ENCODE measurements at regions not wholly inside any gene's neighbourhood (a gene's known extent, or its start where the extent isn't known, plus 50 kb on each side); places are given as distances from the start of the nearest gene placed in this dataset.

DNA sequence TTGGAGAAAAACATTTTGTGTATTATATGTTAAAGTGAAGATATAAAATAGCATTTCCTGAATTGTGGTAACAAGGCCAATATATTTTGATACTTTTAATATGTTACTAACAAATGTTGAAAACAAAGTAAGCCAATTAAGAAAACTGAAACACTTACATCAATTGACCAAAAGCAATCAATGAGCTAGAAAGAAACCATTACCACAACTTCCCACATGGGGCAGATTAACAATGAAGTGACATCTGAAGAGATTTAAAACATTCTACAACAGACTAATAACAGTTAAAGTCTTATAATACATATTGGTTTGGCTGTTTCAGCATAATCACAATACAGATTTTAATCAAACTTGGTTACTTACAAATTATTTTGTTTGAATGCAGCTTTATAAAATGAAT, 282.4 kb upstream of the NETO1 start:
- Mint-ChIP-seq H3K9me3 (no peaks in the 10 kb centered on the region), H3K36me3 (no peaks in the 10 kb centered on the region), H3K4me3 (no peak overlapping the region), H3K27ac (no peak overlapping the region), H3K27me3 (no peaks in the 10 kb centered on the region), H3K4me1 (ENCODE audit: unreplicated experiment) (no peaks in the 10 kb centered on the region)
- no peak for DNase-seq (ENCODE audit: extremely low spot score, unreplicated experiment)
- TF ChIP-seq, protein P1, sequence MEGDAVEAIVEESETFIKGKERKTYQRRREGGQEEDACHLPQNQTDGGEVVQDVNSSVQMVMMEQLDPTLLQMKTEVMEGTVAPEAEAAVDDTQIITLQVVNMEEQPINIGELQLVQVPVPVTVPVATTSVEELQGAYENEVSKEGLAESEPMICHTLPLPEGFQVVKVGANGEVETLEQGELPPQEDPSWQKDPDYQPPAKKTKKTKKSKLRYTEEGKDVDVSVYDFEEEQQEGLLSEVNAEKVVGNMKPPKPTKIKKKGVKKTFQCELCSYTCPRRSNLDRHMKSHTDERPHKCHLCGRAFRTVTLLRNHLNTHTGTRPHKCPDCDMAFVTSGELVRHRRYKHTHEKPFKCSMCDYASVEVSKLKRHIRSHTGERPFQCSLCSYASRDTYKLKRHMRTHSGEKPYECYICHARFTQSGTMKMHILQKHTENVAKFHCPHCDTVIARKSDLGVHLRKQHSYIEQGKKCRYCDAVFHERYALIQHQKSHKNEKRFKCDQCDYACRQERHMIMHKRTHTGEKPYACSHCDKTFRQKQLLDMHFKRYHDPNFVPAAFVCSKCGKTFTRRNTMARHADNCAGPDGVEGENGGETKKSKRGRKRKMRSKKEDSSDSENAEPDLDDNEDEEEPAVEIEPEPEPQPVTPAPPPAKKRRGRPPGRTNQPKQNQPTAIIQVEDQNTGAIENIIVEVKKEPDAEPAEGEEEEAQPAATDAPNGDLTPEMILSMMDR (conservative IDR thresholded peaks at IDR 0.05): no peak

DNA sequence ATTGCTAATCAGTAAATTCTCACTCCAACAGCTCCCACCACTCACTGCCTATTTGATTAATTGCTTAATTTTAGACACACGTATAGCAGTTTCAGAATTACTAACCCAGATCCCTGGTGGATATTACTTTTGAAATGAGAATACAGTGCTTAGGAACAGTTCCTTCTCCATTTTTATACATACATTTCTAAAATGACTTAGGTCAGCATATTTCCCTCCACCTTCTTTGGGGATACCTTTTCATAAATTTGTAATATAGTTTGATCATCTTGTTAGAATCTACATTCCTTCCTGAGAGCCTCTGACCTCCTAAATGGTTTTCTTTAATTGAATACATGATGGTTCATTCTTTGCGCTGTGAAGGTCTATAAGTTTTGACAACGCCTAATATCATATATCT, 279.8 kb upstream of the NETO1 start:
- H3K27ac Mint-ChIP-seq: no peak overlapping the region
- H3K36me3 Mint-ChIP-seq: no peaks in the 10 kb centered on the region
- DNase-seq (ENCODE audit: extremely low spot score, unreplicated experiment): no peak
- H3K9me3 Mint-ChIP-seq: peaks cover 4% of the 10 kb centered on the region
- H3K4me3 Mint-ChIP-seq: no peak overlapping the region
- H3K27me3 Mint-ChIP-seq: no peaks in the 10 kb centered on the region
- TF ChIP-seq, protein P1 (conservative IDR thresholded peaks at IDR 0.05): no peak
- no peaks in the 10 kb centered on the region for H3K4me1 Mint-ChIP-seq (ENCODE audit: unreplicated experiment)

DNA sequence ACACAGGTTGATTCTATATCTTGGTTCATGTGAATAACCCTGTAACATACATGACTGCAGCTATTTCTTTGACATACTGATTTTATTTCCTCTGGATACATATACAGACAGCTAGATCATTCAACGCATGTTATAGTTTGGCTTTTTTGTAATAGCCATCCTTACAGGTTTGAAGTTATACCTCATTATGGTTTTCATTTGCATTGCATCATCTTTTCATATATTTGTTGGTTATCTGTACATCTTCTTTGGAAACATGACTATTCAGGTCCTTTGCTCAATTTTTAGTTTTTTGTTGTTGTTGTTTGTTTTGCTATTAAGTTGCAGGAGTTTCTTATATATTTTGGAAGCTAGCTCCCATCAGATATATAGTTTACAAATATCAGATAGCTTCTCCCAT, 276.2 kb upstream of the NETO1 start:
- Mint-ChIP-seq H3K4me1 (ENCODE audit: unreplicated experiment) (no peaks in the 10 kb centered on the region), H3K27ac (no peak overlapping the region), H3K36me3 (no peaks in the 10 kb centered on the region), H3K9me3 (peaks cover 4% of the 10 kb centered on the region), H3K4me3 (no peak overlapping the region), H3K27me3 (no peaks in the 10 kb centered on the region)
- TF ChIP-seq, protein P1 (conservative IDR thresholded peaks at IDR 0.05): no peak
- DNase-seq (ENCODE audit: extremely low spot score, unreplicated experiment): no peak

DNA sequence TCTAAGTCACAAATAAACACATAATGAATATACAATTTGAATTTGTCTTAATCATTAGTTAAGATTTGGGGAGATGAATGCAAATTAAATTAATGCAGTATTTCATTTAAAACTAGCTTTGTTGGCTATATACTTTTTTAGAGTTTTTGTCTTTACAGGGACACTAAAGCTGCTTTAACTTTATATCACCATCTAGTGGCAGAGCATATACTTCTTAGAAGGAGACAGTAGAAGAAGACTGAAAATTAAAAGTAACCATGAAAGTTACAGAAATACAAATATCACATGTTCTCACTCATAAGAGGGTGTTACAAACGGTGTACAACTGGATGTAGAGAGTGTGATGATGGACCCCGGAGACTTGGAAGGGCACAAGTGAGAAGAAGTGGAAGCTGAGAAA, 268.3 kb upstream of the NETO1 start:
- H3K9me3 Mint-ChIP-seq: no peaks in the 10 kb centered on the region
- DNase-seq (ENCODE audit: extremely low spot score, unreplicated experiment): no peak
- H3K4me1 Mint-ChIP-seq (ENCODE audit: unreplicated experiment): no peaks in the 10 kb centered on the region
- TF ChIP-seq, protein P1 (conservative IDR thresholded peaks at IDR 0.05): peak; percentile 62
- no peak overlapping the region for H3K27ac Mint-ChIP-seq
- H3K36me3 Mint-ChIP-seq: no peaks in the 10 kb centered on the region
- H3K4me3 Mint-ChIP-seq: no peak overlapping the region
- peaks cover 3% of the 10 kb centered on the region for H3K27me3 Mint-ChIP-seq

DNA sequence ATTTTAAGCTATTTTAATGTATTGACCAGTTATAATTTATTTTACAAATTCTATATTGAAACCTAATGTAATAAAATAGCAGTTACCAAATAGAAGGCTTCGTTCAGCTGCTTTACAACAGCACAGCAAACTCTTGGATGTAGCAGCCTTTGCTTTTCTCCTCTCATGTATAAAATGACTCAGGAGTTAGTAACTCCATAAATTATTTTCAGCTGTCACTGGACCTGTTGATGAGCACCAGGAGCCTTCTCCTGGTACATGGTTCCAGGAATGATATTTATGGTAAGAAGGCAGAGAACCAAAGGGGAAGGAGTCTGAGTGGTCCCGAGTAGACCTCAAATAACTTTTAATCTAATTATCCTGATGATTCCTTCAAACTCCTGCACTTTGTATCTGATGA, 256.4 kb upstream of the NETO1 start:
- TF ChIP-seq, protein P1 (conservative IDR thresholded peaks at IDR 0.05): no peak
- H3K4me1 Mint-ChIP-seq (ENCODE audit: unreplicated experiment): no peaks in the 10 kb centered on the region
- H3K36me3 Mint-ChIP-seq: no peaks in the 10 kb centered on the region
- H3K4me3 Mint-ChIP-seq: no peak overlapping the region
- H3K9me3 Mint-ChIP-seq: no peaks in the 10 kb centered on the region
- no peak overlapping the region for H3K27ac Mint-ChIP-seq
- no peaks in the 10 kb centered on the region for H3K27me3 Mint-ChIP-seq
- DNase-seq (ENCODE audit: extremely low spot score, unreplicated experiment): no peak

DNA sequence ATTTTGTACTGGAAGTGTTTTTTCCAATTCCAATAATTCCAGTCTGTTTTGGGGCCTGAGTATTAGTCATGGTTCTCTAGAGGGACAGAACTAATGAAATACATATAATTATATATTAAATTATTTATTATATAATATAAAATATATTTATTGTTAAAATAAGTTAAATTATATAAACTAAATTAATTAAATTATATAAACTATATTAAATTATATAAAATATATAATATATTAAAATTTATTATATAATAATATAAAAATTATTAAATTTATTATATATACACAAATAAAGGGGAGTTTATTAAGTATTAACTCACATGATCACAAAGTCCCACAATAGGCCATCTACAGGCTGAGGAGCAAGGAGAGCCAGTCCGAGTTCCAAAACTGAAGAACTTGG, 253.4 kb upstream of the NETO1 start:
- TF ChIP-seq, protein P1 (conservative IDR thresholded peaks at IDR 0.05): no peak
- Mint-ChIP-seq H3K27ac (no peak overlapping the region), H3K9me3 (no peaks in the 10 kb centered on the region), H3K27me3 (no peaks in the 10 kb centered on the region), H3K4me1 (ENCODE audit: unreplicated experiment) (no peaks in the 10 kb centered on the region), H3K36me3 (no peaks in the 10 kb centered on the region), H3K4me3 (no peak overlapping the region)
- no peak for DNase-seq (ENCODE audit: extremely low spot score, unreplicated experiment)

Data from type B pancreatic cell (in vitro differentiated cells).